ACC112 (cell line): ENCODE measurements at regions not wholly inside any gene's neighbourhood (a gene's known extent, or its start where the extent isn't known, plus 50 kb on each side); places are given as distances from the start of the nearest gene placed in this dataset.

ENCODE experiments used
- H2AFZ ChIP-seq: fragments of 200-600 bp; sonication (generic); one replicate; pipeline ENCODE4 v1.6.0; 2017; ENCODE audit warnings: antibody characterized with exemption, low read length; ENCODE audit not compliant: unreplicated experiment
- H3K27ac ChIP-seq: fragments of 200-600 bp; sonication (generic); 2 replicates; pipeline ENCODE4 v1.5.1; 2014; ENCODE audit warnings: low read depth, mild to moderate bottlenecking, antibody characterized with exemption, low read length, moderate library complexity
- H3K27me3 ChIP-seq: fragments of 200-600 bp; sonication (generic); 2 replicates; pipeline ENCODE4 v1.6.1; 2014; ENCODE audit warnings: mild to moderate bottlenecking, antibody characterized with exemption, low read length, moderate library complexity, mixed read lengths; ENCODE audit not compliant: insufficient read depth
- H3K36me3 ChIP-seq: fragments of 200-600 bp; sonication (generic); 2 replicates; pipeline ENCODE4 v1.6.1; 2016; ENCODE audit warnings: mild to moderate bottlenecking, antibody characterized with exemption, low read length, moderate library complexity, mixed read lengths; ENCODE audit not compliant: insufficient read depth
- H3K4me1 ChIP-seq: fragments of 200-600 bp; sonication (generic); one replicate; pipeline ENCODE4 v1.6.1; 2016; ENCODE audit warnings: low read length, mixed read lengths; ENCODE audit not compliant: insufficient read depth, unreplicated experiment, control insufficient read depth
- H3K4me3 ChIP-seq: fragments of 200-600 bp; sonication (generic); 2 replicates; pipeline ENCODE4 v1.5.1; 2014; ENCODE audit warnings: mild to moderate bottlenecking, low read depth, low read length
- H3K79me2 ChIP-seq: fragments of 200-600 bp; sonication (generic); one replicate; pipeline ENCODE4 v1.6.0; 2016; ENCODE audit warnings: low read length; ENCODE audit not compliant: control insufficient read depth, unreplicated experiment, insufficient read depth

DNA sequence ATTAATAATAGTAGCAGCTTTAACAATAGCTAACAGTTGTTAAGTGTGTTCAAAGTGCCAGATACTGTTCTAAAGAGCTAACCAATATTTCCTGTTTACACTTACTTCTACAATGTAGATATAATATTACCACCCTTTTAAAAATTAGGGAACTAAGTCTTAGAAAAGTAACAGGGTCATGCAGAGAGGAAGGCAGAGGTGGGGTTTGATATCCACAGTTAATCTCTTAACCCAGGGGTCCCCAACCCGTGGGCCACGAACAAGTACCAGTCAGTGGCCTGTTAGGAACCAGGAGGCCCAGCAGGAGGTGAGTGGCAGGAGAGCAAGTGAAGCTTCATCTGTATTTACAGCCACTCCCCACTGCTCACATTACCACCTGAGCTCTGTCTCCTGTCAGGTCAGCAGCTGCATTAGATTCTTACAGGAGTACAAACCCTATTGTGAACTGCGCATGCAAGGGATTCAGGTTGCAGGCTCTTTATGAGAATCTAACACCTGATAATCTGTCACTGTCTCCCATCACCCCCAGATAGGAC is 89.1 kb downstream of the ACTL7B start:
- no peak overlapping the region for H3K4me3 ChIP-seq
- no peaks in the 10 kb centered on the region for H3K79me2 ChIP-seq
- H3K27ac ChIP-seq = no peak overlapping the region
- H3K27me3 ChIP-seq = 0 out of 2 replicates have a peak, but pooled peaks cover 2% of the 10 kb centered on the region
- H3K36me3 ChIP-seq = no peaks in the 10 kb centered on the region
- H2AFZ ChIP-seq = no peak overlapping the region
- H3K4me1 ChIP-seq = no peaks in the 10 kb centered on the region

DNA sequence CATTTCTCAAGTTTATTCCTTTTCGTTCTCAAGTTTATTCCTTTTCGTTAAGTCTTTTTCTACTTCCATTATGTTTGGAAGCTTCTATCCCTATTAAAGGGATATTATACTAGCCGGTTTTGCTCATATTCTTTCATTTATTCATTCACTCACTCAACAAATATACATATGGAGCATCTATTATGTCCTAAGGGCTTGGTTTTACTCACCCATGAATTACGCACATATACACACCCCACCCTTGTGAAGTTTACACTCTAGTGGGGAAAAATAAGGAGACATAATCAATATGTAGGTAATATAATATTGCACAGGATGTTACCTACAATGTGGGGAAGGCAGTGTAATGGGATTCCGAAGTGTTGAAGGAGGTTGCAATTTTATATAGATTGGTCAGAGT is 90.5 kb downstream of the ACTL7B start:
- Histone ChIP-seq H3K36me3 (no peaks in the 10 kb centered on the region), H3K27me3 (0 out of 2 replicates have a peak, but pooled peaks cover 2% of the 10 kb centered on the region)

DNA sequence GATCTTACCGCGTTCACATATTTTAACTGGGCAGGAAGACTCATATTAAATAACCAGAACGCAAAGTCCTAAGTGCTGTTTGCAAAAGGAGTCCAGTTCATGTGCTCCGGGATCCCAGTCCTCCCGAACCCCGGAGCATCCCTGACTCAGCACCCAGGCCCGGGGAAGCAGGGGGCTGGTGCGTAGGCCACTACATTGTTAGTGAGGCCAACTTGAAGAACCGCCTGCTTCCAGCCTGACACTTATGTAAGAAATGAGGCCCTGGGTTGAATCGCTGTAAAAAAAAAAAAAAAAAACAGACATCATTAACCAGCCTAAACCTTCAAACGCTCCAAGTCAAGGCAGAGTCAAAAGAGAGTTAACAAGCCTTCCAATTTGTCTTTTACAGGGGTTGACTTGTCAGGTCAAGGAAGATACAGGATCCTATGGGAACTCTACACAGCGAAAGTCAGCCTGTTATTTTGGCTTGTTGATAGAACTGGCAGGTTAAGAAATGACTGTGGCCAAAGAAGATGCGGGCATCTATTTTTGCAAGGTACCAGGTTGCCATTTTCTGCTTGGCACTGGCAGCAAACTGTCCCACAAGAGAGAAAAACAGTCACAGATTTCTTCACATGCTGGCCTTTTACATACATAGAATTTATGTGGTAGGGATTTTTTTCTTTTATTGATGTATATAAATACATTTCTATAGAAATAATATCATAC is 93.3 kb downstream of the ACTL7B start:
- Histone ChIP-seq H3K4me1 (no peaks in the 10 kb centered on the region), H3K36me3 (no peaks in the 10 kb centered on the region), H3K4me3 (no peak overlapping the region), H3K27me3 (no peaks in the 10 kb centered on the region), H2AFZ (no peak overlapping the region), H3K27ac (no peak overlapping the region), H3K79me2 (no peaks in the 10 kb centered on the region)

More for the DNA sequence above, 90.5 kb downstream of the ACTL7B start:
- Histone ChIP-seq H3K4me3 (no peak overlapping the region), H3K27ac (no peak overlapping the region), H3K4me1 (no peaks in the 10 kb centered on the region), H2AFZ (no peak overlapping the region), H3K79me2 (no peaks in the 10 kb centered on the region)

GRCh38 chr9:108761655-108762347 is 94.0 kb downstream of the ACTL7B start:
- Histone ChIP-seq H3K4me3 (no peak overlapping the region), H3K27me3 (no peaks in the 10 kb centered on the region), H3K36me3 (no peaks in the 10 kb centered on the region), H3K4me1 (no peaks in the 10 kb centered on the region), H2AFZ (no peak overlapping the region), H3K27ac (no peak overlapping the region), H3K79me2 (no peaks in the 10 kb centered on the region)

DNA sequence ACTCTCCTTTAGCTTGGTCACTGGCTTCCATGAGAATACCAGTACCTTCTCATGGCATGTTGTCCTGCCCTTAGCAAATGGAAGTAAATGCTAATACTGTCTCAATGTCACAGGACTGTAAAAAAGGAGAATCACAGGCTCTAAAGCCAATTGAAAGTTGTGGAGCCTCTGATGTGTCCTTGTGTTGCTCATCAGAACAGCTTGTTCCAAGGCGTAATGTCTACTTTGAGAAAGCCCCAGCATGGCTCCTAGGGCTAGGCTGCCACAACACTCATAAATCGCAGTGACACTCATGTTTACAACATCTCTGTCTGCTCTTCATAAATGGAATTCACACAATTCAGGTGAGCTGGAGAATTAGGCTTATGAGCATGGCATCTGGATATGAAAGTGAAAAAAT is 94.9 kb downstream of the ACTL7B start:
- H2AFZ ChIP-seq = no peak overlapping the region
- no peak overlapping the region for H3K27ac ChIP-seq
- H3K4me1 ChIP-seq = no peaks in the 10 kb centered on the region
- H3K36me3 ChIP-seq = no peaks in the 10 kb centered on the region
- no peak overlapping the region for H3K4me3 ChIP-seq
- no peaks in the 10 kb centered on the region for H3K79me2 ChIP-seq
- 0 out of 2 replicates have a peak, but pooled peaks cover under 1% of the 10 kb centered on the region for H3K27me3 ChIP-seq

- Histone ChIP-seq H3K36me3 (no peaks in the 10 kb centered on the region), H3K79me2 (no peaks in the 10 kb centered on the region), H3K27ac (no peak overlapping the region)
These were observed 96.0 kb downstream of the ACTL7B start for GRCh38 chr9:108759835-108760234.

GRCh38 chr9:108759399-108759798 is 96.4 kb downstream of the ACTL7B start:
- Histone ChIP-seq H3K36me3 (no peaks in the 10 kb centered on the region), H3K27ac (no peak overlapping the region), H3K27me3 (peaks cover 12% of the 10 kb centered on the region), H3K79me2 (no peaks in the 10 kb centered on the region), H3K4me1 (no peaks in the 10 kb centered on the region), H3K4me3 (no peak overlapping the region), H2AFZ (no peak overlapping the region)

More at GRCh38 chr9:108759835-108760234, 96.0 kb downstream of the ACTL7B start:
- no peak overlapping the region for H3K4me3 ChIP-seq
- H3K27me3 ChIP-seq = peaks cover 8% of the 10 kb centered on the region; the same call in 1 of the 2 replicates
- no peaks in the 10 kb centered on the region for H3K4me1 ChIP-seq
- H2AFZ ChIP-seq = no peak overlapping the region

GRCh38 chr9:108756746-108757490 is 98.9 kb downstream of the ACTL7B start:
- H3K27me3 ChIP-seq = peaks cover 18% of the 10 kb centered on the region
- H2AFZ ChIP-seq = no peak overlapping the region
- H3K36me3 ChIP-seq = no peaks in the 10 kb centered on the region
- H3K79me2 ChIP-seq = no peaks in the 10 kb centered on the region
- H3K4me3 ChIP-seq = no peak overlapping the region
- no peak overlapping the region for H3K27ac ChIP-seq
- no peaks in the 10 kb centered on the region for H3K4me1 ChIP-seq

- Histone ChIP-seq H3K36me3 (no peaks in the 10 kb centered on the region), H2AFZ (no peak overlapping the region), H3K27me3 (peaks cover 18% of the 10 kb centered on the region), H3K4me3 (no peak overlapping the region), H3K79me2 (no peaks in the 10 kb centered on the region), H3K27ac (no peak overlapping the region), H3K4me1 (no peaks in the 10 kb centered on the region)
These were observed 99.8 kb downstream of the ACTL7B start for GRCh38 chr9:108755979-108756378.

DNA sequence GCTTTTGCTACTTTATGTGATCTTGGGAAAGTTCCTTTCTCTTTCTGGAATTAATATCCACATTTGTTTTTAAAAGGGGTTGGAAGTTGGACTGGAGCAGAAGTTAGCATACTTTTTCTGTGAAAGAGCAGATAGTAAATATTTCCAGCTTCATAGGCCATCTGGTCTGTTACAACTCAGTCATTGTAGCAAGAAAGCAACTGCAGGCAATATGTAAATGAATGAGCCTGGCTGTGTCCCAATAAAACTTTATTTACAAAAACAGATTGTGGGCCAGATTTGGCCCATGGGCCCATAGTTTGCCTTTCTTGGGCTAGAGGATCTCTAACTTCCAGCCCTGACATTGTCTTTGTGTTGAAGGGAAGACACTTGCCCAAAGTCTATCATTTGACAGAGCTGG is 104.4 kb downstream of the ACTL7B start:
- Histone ChIP-seq H3K4me1 (no peaks in the 10 kb centered on the region), H3K36me3 (no peaks in the 10 kb centered on the region), H3K27me3 (peaks cover 18% of the 10 kb centered on the region), H3K4me3 (no peak overlapping the region), H2AFZ (no peak overlapping the region), H3K27ac (no peak overlapping the region), H3K79me2 (no peaks in the 10 kb centered on the region)
